Liver (tissue), 3 donors: ENCODE measurements at regions not wholly inside any gene's neighbourhood (a gene's known extent, or its start where the extent isn't known, plus 50 kb on each side); places are given as distances from the start of the nearest gene placed in this dataset.

Experiments used
- CTCF ChIP-seq: fragments of 150-350 bp; IDR thresholded peaks from 2 replicates; pipeline ENCODE4 v1.5.1; 2017; ENCODE audit warnings: improper control_type of control experiment, low read depth, low read length; ENCODE audit not compliant: missing input control
- EGR1 ChIP-seq, 2 donors: IDR thresholded peaks; 2 replicates each; pipeline ENCODE4 v1.6.1; 2016 to 2018; ENCODE audit warnings: antibody characterized with exemption in 2 of 2, low read depth in 2 of 2
- FOXA2 ChIP-seq: IDR thresholded peaks from 2 replicates; pipeline ENCODE4 v1.6.1; 2016; ENCODE audit warnings: antibody characterized with exemption
- GABPA ChIP-seq, 2 donors: IDR thresholded peaks in 1 of 2; conservative IDR thresholded peaks in 1 of 2; 2 replicates each; pipeline ENCODE4 v1.6.1; 2016; ENCODE audit warnings: antibody characterized with exemption in 2 of 2, mild to moderate bottlenecking in 1 of 2, moderate library complexity in 1 of 2
- HNF4G ChIP-seq: IDR thresholded peaks from 2 replicates; pipeline ENCODE4 v1.6.1; 2016; ENCODE audit warnings: antibody characterized with exemption
- NR2F2 ChIP-seq: IDR thresholded peaks from 2 replicates; pipeline ENCODE4 v1.6.1; 2016; ENCODE audit warnings: antibody characterized with exemption
- RAD21 ChIP-seq, 2 donors: IDR thresholded peaks; 2 replicates each; pipeline ENCODE4 v1.6.1; 2016; ENCODE audit warnings: antibody characterized with exemption in 2 of 2, mild to moderate bottlenecking in 2 of 2
- SP1 ChIP-seq: IDR thresholded peaks from 2 replicates; pipeline ENCODE4 v1.6.1; 2018; ENCODE audit warnings: antibody characterized with exemption, mild to moderate bottlenecking
- TAF1 ChIP-seq: conservative IDR thresholded peaks from 2 replicates; pipeline ENCODE4 v1.6.1; 2016; ENCODE audit warnings: antibody characterized with exemption, mild to moderate bottlenecking
- YY1 ChIP-seq: IDR thresholded peaks from 2 replicates; pipeline ENCODE4 v1.6.1; 2016; ENCODE audit warnings: antibody characterized with exemption, mild to moderate bottlenecking
- ZBTB33 ChIP-seq: IDR thresholded peaks from 2 replicates; pipeline ENCODE4 v1.6.1; 2016; ENCODE audit warnings: antibody characterized with exemption
- TF ChIP-seq, protein P1 (sequence below): IDR thresholded peaks from 2 replicates; pipeline ENCODE4 v1.6.1; 2016; ENCODE audit warnings: antibody characterized with exemption
- TF ChIP-seq, protein P2 (sequence below): IDR thresholded peaks from 2 replicates; pipeline ENCODE4 v1.6.1; 2016; ENCODE audit warnings: antibody characterized with exemption, mild to moderate bottlenecking
- TF ChIP-seq, protein P3 (sequence below): IDR thresholded peaks from 2 replicates; pipeline ENCODE4 v1.6.1; 2016; ENCODE audit warnings: antibody characterized with exemption
- donor health status: healthy.
- donor health status: healthy.

DNA sequence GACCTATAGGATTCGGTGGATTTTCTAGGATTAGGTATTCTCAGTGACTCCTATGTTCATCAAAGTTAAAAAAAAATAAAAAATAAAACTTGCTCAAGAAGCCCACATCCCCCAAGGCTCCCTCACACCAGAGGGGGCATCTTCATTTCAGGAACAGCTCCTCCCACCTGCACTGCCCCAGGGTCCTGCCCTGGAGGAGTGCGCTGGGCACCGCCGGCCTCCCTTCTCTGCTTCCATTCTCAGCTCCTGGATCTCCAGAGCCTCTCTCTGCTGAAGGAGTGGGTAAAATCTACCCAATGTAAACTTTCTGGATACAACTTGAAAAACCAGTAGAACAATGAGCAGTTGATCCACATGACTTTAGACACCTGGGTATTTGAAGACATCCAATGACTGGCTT lies 359.8 kb upstream of the IRX4 start:
- no peak for TF ChIP-seq GABPA (IDR thresholded peaks at IDR 0.05 in 1 of 2, conservative IDR thresholded peaks at IDR 0.05 in 1 of 2)
- TF ChIP-seq CTCF: no peak
- TF ChIP-seq RAD21 (IDR thresholded peaks at IDR 0.05): no peak
- TF ChIP-seq, protein P1, sequence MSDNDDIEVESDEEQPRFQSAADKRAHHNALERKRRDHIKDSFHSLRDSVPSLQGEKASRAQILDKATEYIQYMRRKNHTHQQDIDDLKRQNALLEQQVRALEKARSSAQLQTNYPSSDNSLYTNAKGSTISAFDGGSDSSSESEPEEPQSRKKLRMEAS: no peak
- TF ChIP-seq, protein P2, sequence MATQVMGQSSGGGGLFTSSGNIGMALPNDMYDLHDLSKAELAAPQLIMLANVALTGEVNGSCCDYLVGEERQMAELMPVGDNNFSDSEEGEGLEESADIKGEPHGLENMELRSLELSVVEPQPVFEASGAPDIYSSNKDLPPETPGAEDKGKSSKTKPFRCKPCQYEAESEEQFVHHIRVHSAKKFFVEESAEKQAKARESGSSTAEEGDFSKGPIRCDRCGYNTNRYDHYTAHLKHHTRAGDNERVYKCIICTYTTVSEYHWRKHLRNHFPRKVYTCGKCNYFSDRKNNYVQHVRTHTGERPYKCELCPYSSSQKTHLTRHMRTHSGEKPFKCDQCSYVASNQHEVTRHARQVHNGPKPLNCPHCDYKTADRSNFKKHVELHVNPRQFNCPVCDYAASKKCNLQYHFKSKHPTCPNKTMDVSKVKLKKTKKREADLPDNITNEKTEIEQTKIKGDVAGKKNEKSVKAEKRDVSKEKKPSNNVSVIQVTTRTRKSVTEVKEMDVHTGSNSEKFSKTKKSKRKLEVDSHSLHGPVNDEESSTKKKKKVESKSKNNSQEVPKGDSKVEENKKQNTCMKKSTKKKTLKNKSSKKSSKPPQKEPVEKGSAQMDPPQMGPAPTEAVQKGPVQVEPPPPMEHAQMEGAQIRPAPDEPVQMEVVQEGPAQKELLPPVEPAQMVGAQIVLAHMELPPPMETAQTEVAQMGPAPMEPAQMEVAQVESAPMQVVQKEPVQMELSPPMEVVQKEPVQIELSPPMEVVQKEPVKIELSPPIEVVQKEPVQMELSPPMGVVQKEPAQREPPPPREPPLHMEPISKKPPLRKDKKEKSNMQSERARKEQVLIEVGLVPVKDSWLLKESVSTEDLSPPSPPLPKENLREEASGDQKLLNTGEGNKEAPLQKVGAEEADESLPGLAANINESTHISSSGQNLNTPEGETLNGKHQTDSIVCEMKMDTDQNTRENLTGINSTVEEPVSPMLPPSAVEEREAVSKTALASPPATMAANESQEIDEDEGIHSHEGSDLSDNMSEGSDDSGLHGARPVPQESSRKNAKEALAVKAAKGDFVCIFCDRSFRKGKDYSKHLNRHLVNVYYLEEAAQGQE: no peak
- TF ChIP-seq YY1: no peak
- no peak for TF ChIP-seq EGR1 (IDR thresholded peaks at IDR 0.05; ENCODE audit: low read depth in 2 of 2)
- no peak for TF ChIP-seq TAF1
- TF ChIP-seq, protein P3, sequence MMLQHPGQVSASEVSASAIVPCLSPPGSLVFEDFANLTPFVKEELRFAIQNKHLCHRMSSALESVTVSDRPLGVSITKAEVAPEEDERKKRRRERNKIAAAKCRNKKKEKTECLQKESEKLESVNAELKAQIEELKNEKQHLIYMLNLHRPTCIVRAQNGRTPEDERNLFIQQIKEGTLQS: no peak
- no peak for TF ChIP-seq FOXA2
- TF ChIP-seq NR2F2: no peak
- no peak for TF ChIP-seq SP1
- TF ChIP-seq HNF4G: no peak
- TF ChIP-seq ZBTB33: no peak
